OCI-LY7 (cell line): ENCODE measurements at regions not wholly inside any gene's neighbourhood (a gene's known extent, or its start where the extent isn't known, plus 50 kb on each side); places are given as distances from the start of the nearest gene placed in this dataset.

Source experiments
- BruUV-seq: library from RNA; stranded (reverse); fragments of 400-500 nt; replicated peaks from 2 replicates; lab custom pipeline; 2021; lab: Mats Ljungman, UMichigan
- CTCF ChIA-PET: fragments of 300-600 bp; sonication (Branson Sonifier 250); formaldehyde crosslinking; loops from one replicate; lab custom pipeline; 2022; ENCODE audit warnings: antibody characterized with exemption; ENCODE audit not compliant: unreplicated experiment; lab: Charles Lee
- POLR2A ChIA-PET: fragments of 300-600 bp; sonication (Branson Sonifier 250); formaldehyde crosslinking; loops from one replicate; lab custom pipeline; 2022; ENCODE audit warnings: antibody characterized with exemption; lab: Charles Lee
- DNase-seq: peaks from one replicate; pipeline ENCODE4 v3.0.0-alpha.2; 2015; ENCODE audit warnings: low spot score
- H2AFZ ChIP-seq: fragments of 200-600 bp; sonication (generic), shearing (Covaris generic); 2 replicates; pipeline ENCODE4 v1.6.1; 2014; ENCODE audit warnings: mild to moderate bottlenecking, antibody characterized with exemption, low read length, moderate library complexity
- H3K27ac ChIP-seq: fragments of 200-600 bp; sonication (generic); 2 replicates; pipeline ENCODE4 v1.5.1; 2014; ENCODE audit warnings: mixed run types, low read depth, mild to moderate bottlenecking, moderate library complexity, low read length, inconsistent platforms; ENCODE audit not compliant: poor library complexity, severe bottlenecking
- H3K36me3 ChIP-seq: fragments of 200-600 bp; sonication (generic); 2 replicates; pipeline ENCODE4 v1.6.1; 2014; ENCODE audit warnings: mild to moderate bottlenecking, antibody characterized with exemption, low read length, moderate library complexity, mixed read lengths; ENCODE audit not compliant: insufficient read depth
- H3K4me1 ChIP-seq: fragments of 200-600 bp; sonication (generic); 2 replicates; pipeline ENCODE4 v1.5.1; 2014; ENCODE audit warnings: mild to moderate bottlenecking, low read length; ENCODE audit not compliant: insufficient read depth, poor library complexity, severe bottlenecking
- H3K4me2 ChIP-seq: fragments of 200-600 bp; sonication (generic); 2 replicates; pipeline ENCODE4 v1.6.1; 2014; ENCODE audit warnings: mild to moderate bottlenecking, low read length
- H3K4me3 ChIP-seq: fragments of 200-600 bp; sonication (generic); 2 replicates; pipeline ENCODE4 v1.5.1; 2014; ENCODE audit warnings: mild to moderate bottlenecking, low read depth, low read length; ENCODE audit not compliant: poor library complexity, severe bottlenecking
- H3K79me2 ChIP-seq: fragments of 200-600 bp; sonication (generic); 2 replicates; pipeline ENCODE4 v1.6.1; 2016; ENCODE audit warnings: low read depth, mild to moderate bottlenecking, low read length, moderate library complexity, mixed read lengths; ENCODE audit not compliant: insufficient read depth
- H3K9me2 ChIP-seq: fragments of 200-600 bp; sonication (generic); 2 replicates; pipeline ENCODE4 v1.6.1; 2016; ENCODE audit warnings: mild to moderate bottlenecking, low read length, mixed read lengths; ENCODE audit not compliant: insufficient read depth
- H3K9me3 ChIP-seq: fragments of 200-600 bp; sonication (generic); 2 replicates; pipeline ENCODE4 v1.6.1; 2014; ENCODE audit warnings: mild to moderate bottlenecking, mixed run types, low read length, mixed read lengths
- H4K20me1 ChIP-seq: fragments of 200-600 bp; sonication (generic); 2 replicates; pipeline ENCODE4 v1.6.1; 2014; ENCODE audit warnings: mild to moderate bottlenecking, antibody characterized with exemption, low read length, moderate library complexity, mixed read lengths; ENCODE audit not compliant: insufficient read depth
- EZH2phosphoT487 ChIP-seq: fragments of 200-600 bp; sonication (generic); IDR thresholded peaks from 2 replicates; pipeline ENCODE4 v1.6.1; 2018; ENCODE audit warnings: low read depth, borderline replicate concordance, mild to moderate bottlenecking, mixed run types, antibody characterized with exemption, low read length, moderate library complexity, mixed read lengths
- intact Hi-C: fragments of 100-400 bp; cut with micrococcal nuclease; formaldehyde crosslinking; loops from one replicate; pipeline ENCODE4 v1.10.0; 2022; ENCODE audit not compliant: unreplicated experiment
- TF ChIP-seq, protein P1 (sequence below): fragments of 200-600 bp; sonication (generic); conservative IDR thresholded peaks from 2 replicates; pipeline ENCODE4 v1.5.1; 2014; ENCODE audit warnings: mild to moderate bottlenecking, antibody characterized with exemption, low read length, moderate library complexity, mixed read lengths

DNA sequence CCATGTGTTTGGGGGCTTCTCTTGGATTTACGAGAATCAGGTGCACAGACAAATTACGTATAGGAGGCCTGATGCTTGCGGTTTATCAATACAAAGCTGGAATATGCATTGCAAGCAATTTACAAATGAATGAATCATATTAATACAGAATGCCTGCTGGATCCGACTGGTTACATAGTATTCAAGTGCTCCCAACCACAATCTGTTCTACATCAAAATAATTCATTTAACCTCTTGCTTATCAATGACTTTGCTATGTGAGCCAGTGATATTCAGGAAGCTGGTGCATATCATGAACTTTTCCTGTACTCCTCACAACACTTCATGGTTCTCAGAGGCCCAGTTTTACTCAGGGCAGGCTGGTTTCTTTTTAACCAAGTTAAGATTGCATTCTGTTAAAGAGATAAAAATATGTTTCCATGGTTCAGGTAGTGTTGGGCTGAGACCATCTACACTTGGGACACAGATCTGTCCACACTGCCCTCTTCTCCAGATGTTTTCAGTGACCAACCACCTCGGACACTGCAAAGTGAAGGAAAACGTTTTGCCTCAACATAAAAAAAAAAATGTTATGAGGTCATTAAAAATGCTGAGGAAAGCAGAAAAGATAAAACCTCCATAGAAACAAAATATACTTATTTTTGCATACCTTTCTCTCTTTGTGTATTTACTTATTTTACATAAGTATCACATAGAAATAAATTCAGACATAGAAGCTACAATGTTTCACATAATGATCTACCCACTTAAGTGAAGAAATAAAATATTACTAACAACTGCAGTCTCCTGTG, 200.1 kb upstream of the VCX3A start:
- H3K4me1 ChIP-seq = peaks cover 45% of the 10 kb centered on the region
- ChIA-PET POLR2A (interaction anchor here (0.5 to 0.6 kb wide), 2 partner anchors 65 to 377 kb away, joined by 3 read pairs; no protein-coding TSS in a partner anchor), CTCF (no interaction called here)
- H3K9me3 ChIP-seq = no peaks in the 10 kb centered on the region
- H3K79me2 ChIP-seq = no peaks in the 10 kb centered on the region
- H3K9me2 ChIP-seq = no peaks in the 10 kb centered on the region
- H4K20me1 ChIP-seq = no peaks in the 10 kb centered on the region
- intact Hi-C loops = loop anchor here (5.0 to 10.0 kb wide), 2 partner anchors 117 to 1970 kb away; no protein-coding TSS in a partner anchor
- no peak overlapping the region for H3K4me3 ChIP-seq
- no peak overlapping the region for H2AFZ ChIP-seq
- no peaks in the 10 kb centered on the region for H3K36me3 ChIP-seq
- TF ChIP-seq EZH2phosphoT487 = no peak
- TF ChIP-seq, protein P1, sequence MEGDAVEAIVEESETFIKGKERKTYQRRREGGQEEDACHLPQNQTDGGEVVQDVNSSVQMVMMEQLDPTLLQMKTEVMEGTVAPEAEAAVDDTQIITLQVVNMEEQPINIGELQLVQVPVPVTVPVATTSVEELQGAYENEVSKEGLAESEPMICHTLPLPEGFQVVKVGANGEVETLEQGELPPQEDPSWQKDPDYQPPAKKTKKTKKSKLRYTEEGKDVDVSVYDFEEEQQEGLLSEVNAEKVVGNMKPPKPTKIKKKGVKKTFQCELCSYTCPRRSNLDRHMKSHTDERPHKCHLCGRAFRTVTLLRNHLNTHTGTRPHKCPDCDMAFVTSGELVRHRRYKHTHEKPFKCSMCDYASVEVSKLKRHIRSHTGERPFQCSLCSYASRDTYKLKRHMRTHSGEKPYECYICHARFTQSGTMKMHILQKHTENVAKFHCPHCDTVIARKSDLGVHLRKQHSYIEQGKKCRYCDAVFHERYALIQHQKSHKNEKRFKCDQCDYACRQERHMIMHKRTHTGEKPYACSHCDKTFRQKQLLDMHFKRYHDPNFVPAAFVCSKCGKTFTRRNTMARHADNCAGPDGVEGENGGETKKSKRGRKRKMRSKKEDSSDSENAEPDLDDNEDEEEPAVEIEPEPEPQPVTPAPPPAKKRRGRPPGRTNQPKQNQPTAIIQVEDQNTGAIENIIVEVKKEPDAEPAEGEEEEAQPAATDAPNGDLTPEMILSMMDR = no peak
- no peak overlapping the region for H3K27ac ChIP-seq
- no peak for DNase-seq
- BruUV-seq = no TSS peak
- H3K4me2 ChIP-seq = no peak overlapping the region

DNA sequence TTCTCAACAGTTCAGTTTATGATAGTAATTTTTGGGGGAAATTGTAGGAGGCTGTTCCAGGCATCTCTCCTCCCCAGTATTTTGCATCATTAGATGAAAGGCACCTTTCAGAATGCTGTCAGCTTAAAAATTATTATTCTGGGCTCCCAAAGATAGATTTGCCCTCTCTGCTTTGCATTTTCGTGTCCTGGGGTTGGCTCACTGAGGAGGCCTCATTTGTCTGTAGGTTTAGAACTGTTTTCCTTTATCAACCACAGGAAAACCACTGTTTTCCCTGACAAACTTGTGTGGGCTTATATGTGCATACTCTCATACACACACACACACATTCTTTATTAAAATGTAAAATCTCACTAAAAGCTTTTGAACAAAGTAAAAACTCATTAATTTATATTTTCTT, 197.2 kb upstream of the VCX3A start:
- DNase-seq = no peak
- no TSS peak for BruUV-seq
- H3K36me3 ChIP-seq = no peaks in the 10 kb centered on the region
- H3K27ac ChIP-seq = no peak overlapping the region
- no peak overlapping the region for H3K4me2 ChIP-seq
- no peak overlapping the region for H2AFZ ChIP-seq
- intact Hi-C loops = loop anchor here (10.0 kb wide), 1 partner anchor 1967 kb away; no protein-coding TSS in a partner anchor
- no peak for TF ChIP-seq EZH2phosphoT487
- TF ChIP-seq, protein P1 = no peak
- peaks cover 21% of the 10 kb centered on the region for H3K4me1 ChIP-seq
- no peaks in the 10 kb centered on the region for H3K9me3 ChIP-seq
- no peaks in the 10 kb centered on the region for H4K20me1 ChIP-seq
- no peaks in the 10 kb centered on the region for H3K79me2 ChIP-seq
- no peaks in the 10 kb centered on the region for H3K9me2 ChIP-seq
- CTCF ChIA-PET = no interaction called here
- POLR2A ChIA-PET = interaction anchor here (0.6 kb wide), 1 partner anchor 14 kb away, joined by 5 read pairs; no protein-coding TSS in a partner anchor
- no peak overlapping the region for H3K4me3 ChIP-seq

DNA sequence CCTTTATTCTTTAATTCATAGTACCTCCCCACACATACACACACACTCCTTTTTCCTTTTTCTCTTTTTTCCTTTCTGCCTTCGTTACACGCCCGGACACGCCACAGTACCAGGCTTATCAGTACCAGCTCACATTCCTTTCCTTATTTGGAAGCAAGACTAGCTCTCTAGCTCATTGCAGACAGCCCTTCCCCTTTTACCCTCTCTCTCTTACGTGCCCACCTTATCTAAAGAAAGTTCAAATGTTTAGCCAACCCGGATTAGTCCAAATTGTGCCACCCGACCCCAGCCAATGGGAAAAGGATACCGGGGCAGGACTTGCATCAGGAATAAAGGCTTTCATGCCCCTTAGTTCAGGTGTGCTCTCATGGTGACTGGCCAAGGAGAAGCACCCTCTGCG, 194.7 kb upstream of the VCX3A start:
- H3K36me3 ChIP-seq = no peaks in the 10 kb centered on the region
- no peak overlapping the region for H3K27ac ChIP-seq
- no peaks in the 10 kb centered on the region for H4K20me1 ChIP-seq
- H3K79me2 ChIP-seq = no peaks in the 10 kb centered on the region
- no peak overlapping the region for H3K4me3 ChIP-seq
- intact Hi-C loops = loop anchor here (10.0 kb wide), 1 partner anchor 1965 kb away; no protein-coding TSS in a partner anchor
- H3K4me1 ChIP-seq = peaks cover 11% of the 10 kb centered on the region
- no TSS peak for BruUV-seq
- no peaks in the 10 kb centered on the region for H3K9me2 ChIP-seq
- no peak overlapping the region for H3K4me2 ChIP-seq
- POLR2A ChIA-PET = no interaction called here
- CTCF ChIA-PET = no interaction called here
- DNase-seq = no peak
- TF ChIP-seq EZH2phosphoT487 = no peak
- TF ChIP-seq, protein P1 = no peak
- H3K9me3 ChIP-seq = no peaks in the 10 kb centered on the region
- H2AFZ ChIP-seq = no peak overlapping the region
